NCI-H1417 treated with DMSO at 0.1 percent for 48 hours (cell line): ENCODE measurements at regions not wholly inside any gene's neighbourhood (a gene's known extent, or its start where the extent isn't known, plus 50 kb on each side); places are given as distances from the start of the nearest gene placed in this dataset.
"Not testable (repeated sequence)": the region's sequence is repeated elsewhere in the genome, so short reads cannot be mapped to it uniquely, and the experiment has no call there.

Experiments used
- DNase-seq: peaks from one replicate; lab custom pipeline; 2025; lab: John Stamatoyannopoulos, UW

DNA sequence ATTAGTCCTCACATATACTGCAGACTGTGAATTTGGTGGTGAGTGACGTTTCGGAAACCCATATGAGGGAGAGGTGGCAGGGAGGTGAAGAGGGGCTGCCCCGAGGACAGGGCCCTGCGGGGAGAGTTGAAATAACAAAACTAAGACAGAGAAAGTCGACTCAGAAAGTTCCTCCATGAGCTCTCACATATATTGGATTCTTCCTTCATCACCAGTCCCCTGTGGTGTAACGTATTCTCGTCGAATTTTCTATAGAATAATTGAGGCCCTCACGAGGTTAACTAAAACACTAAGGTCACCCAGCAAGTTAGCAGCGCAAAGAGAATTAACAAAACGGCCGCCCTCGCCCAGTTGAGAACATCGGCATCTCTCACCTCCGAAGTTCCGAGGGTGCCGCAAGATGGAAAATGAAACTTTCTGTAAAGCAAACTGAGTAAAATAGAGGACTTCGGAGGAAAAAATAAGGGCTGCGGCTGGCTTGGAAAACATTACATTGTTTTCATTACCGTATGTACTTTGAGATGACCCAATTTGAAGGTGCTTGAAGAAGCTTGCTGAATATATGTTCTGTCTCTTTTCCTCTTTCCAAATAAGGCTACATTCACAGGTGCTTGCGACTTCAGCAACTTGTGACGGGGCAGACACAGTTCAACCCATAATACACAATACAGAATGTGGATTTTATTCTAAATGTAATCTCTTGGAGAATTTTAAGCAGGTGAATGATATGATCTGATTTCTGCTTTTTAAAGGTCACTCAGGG, 490.9 kb upstream of the JARID2 start:
- no peak for DNase-seq

DNA sequence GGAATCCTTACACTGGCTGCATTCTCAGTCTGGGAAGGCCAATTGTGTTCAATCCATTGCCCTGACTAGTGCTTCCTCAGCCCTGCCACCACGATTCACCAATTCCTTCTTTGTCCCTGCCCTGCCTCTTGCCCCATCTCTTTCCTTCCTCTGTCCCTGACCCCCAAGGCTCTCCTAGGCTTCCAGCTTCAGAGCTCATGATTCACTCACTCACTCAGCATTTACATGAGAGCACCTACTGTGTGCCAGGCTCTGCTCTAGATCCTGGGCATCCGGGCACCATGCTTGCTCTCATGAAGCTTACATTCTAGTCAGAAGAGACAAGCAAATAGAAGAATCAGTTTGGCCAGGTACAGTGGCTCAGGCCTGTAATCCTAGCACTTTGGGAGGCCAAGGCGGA, 489.5 kb upstream of the JARID2 start:
- DNase-seq: no peak

DNA sequence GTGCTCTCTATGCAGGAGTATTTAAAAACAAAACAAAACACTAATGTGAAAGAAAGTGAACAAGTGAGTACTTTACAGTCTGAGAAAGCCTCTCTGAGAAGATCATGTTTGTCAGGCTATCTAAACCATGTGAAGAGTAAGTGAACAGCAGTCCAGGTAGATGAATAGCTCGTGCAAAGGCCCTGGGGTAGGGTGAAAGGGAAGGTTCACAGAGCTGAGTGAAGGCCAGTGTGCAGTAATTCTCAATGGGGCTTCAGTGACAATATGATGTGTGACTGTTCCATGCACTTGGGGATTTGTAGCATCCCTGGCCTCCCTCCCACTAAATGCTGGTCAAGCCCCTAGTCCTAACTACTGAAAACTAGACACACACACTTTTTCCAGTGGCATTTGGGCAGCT, 488.9 kb upstream of the JARID2 start:
- DNase-seq: no peak

DNA sequence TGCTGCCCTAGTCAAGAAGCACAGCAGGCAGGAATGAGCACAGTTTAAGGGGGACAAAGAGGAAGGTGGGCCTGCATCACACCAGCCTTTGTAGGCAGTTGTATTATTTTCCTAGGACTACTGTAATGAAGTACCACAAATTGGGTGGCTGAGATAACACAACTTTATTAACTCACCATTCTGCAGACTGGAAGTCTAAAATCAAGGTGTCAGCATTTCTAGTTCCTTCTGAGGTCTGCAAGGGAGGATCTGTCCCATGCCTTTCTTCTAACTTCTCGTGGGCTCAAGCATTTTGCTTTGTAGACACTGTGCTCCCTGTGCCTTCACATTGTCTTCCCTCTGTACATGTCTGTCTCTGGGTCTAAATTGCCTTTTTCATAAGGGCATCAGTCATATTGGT, 488.5 kb upstream of the JARID2 start:
- DNase-seq: no peak

DNA sequence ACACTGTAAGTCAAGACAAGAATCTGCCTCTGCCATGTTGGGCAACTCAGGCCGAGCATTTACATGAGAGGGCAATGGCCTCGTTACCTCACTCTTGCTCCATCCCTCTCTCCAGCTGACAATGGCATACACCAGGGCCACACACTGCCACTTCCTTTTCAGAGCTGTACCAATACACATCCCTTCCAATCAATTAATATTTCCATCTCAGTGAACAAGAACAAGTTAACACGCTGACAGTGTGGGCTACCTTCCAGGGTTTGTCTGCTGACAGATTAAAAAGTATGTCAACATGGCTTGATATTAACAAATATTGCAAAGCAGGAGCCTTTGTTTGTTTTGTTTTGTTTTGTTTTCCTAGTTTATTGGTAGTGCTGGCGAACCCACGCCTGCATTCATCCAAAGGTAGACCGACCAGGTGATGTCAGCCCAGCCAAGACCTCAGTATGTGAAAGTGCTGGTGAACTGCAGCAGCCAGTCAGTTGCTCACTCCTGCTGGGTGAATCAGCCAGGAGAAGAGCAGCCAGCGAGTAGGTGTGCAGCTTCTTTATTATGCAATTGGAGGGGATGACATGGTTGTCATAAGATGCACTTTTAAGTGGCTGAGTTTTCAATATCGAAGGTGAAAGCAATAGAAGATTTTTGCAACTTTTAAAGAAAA, 487.3 kb upstream of the JARID2 start:
- DNase-seq: peak; percentile 31

DNA sequence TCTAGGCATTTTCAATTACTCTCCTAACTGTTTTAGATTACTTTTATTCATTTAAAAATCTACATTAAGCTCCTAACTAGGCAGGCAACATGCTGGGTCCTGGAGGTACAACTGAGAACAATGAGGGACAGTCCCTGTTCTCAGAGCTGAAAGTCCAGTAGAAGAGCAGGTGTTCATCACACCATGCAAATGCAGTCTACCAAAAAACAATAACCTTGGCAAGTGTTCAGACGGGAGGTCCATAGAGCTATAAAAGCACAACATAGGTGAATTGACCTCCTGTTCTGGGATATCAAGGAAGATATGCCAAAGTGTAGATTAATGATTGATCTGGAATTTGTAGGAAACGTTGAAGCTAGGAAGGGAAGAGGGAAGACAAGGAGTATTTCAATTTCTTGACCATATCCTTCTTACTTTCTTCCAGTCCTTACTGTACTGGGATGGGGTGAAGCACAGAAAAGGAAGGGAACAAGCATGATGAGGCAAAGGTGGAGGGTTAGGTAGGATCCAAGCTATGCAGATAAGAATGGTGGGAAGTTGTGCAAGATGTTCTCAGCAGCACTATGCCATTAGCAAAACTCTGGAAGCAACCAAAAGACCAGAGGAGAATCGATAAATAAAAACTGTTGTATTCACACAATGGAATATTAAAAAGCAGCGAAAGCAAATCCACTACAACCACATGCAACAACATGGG, 485.7 kb upstream of the JARID2 start:
- DNase-seq: no peak

DNA sequence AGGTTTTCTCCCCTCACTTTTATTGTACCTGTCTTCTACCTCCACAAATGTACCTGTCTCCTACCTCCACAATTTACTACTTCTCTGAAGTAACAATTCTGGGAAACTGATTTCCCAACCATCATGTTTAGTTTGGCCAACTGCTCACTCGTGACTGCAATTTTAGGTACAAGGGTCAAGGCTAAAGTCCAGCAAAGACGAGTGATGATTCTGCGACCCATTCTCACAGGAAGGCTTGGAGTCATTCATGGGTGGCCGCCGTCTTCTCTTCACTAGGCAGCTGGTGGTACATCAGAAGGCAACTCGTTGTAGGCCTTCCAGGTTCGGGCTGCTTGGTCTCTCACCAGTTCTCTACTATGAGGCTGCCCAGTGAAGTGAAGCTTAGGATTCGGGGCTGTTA, 483.8 kb upstream of the JARID2 start:
- DNase-seq: no peak

DNA sequence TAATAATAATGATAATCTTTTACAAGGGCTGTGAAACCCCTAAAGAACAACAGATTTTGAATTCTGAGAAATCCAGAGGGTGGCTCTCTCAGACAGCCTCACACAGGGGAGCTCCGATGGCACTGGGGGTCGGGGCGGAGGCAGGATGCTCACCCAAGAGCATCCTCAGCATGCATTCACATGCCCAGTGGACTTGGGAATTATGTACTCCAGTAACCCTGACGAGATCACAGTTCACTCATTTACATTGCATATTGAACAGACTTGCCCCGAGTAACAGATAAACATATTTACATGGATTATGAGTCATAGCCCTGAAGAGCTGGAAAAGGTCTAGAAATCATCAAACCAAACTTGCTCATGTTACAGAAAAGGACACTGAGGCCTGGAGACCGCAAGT, 482.7 kb upstream of the JARID2 start:
- DNase-seq: no peak

DNA sequence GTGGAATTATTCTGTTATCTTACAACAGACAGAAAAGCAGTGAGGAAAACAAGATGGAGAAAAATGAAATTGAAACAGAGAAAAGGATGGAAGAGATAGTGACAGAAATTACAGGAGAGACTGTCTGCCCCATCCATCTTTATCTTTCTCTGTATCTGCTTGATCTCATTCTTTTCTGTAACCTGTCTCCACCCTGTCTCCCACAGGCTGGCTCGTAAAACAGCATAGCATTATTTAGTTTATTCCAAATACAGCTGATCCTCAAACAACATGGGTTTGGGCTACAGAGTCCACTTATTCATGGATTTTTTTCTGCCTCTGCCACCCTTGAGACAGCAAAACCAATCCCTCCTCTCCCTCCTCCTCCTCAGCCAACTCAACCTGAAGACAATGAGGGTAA, 482.3 kb upstream of the JARID2 start:
- DNase-seq: no peak

DNA sequence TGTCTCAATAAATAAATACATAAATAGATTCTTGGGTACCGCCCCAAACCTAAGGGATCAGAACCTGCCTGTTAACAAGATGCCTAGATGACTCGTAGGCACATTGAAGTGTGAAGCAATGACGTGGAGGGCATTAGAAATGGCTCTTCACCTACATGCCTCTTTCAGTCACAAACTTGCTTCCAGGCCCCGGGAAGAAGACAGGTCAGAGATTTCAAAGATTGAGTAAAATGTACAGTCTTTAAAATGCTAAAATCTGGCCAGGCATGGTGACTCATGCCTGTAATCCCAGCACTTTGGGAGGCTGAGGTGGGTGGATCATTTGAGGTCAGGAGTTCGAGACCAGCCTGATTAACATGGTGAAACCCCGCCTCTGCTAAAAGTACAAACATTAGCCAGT, 480.8 kb upstream of the JARID2 start:
- DNase-seq: no peak

DNA sequence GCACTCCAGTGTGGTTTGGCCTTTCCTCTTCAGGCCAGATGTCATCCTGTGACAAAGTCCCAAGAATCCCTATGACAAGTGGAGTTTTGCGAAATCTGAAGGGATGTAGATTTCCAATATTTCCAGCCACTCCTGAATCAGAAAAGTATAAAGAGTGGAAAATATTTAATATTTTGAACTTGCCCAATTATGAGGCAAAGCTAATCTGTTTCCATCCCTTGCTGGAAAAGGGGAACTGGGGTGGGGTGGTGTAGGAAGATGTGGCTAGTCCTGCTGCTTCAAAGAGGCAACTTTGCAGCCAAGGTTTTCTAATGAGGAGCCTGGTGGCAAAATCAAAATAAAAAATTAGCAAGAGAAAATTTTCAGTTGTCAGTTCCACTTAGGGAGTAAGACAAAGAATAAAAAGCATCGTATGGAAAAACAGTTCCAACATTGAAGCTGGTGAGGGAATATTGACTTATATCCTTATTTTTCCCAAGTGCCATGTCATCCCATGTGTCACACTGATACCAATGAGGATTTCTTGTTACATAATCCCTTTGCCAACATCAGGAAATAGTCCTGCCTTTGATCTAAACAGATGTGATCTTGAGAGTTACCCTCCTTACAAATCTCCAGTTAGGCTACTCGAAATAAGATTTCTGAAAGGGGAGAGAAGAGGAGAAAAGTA, 480.0 kb upstream of the JARID2 start:
- DNase-seq: no peak

DNA sequence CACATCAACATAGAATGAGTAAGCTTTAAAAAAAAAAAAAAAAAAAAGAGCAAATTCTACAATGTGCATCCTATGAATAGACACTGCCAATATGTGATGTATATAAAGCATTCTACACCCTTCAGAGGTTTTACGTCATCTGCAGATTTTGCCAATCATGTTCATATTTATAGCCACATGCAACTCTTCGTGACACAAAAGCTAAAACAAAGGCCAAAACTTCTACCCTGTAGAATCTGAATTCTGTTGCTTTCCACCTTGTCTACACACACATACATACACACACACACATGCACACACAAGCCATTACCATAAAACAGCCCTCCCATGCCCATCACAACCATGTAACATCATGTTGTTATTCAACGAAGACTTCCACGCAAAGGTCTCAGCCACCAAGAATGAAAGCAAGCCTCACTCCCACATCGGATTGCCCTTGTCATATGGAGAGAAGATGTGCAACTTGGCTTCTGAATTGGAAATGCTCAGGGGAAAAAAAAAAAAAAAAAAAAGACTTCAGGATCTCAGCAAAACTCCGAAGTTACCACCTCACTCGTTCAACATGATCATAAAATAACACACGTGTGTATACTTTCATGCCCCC, 479.4 kb upstream of the JARID2 start:
- no peak for DNase-seq

DNA sequence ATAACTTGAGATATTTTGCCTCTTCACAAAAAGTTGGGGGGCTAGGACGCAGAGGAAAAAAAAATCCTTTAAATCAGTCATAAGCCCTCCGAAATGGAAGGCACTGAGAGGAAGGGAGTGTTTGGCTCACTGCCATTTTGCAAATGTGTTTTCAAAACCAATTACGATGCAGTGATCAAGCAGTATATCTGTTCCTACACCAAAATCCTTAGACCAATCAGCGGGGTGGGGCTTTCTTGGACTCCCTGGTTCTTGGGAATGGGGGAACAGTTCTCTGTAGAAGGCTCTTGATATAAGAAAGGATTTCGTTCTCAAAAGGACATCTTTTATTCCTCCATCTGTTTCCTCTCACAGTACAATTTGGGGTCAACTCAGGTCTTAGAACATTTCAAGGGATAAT, 478.6 kb upstream of the JARID2 start:
- no peak for DNase-seq

DNA sequence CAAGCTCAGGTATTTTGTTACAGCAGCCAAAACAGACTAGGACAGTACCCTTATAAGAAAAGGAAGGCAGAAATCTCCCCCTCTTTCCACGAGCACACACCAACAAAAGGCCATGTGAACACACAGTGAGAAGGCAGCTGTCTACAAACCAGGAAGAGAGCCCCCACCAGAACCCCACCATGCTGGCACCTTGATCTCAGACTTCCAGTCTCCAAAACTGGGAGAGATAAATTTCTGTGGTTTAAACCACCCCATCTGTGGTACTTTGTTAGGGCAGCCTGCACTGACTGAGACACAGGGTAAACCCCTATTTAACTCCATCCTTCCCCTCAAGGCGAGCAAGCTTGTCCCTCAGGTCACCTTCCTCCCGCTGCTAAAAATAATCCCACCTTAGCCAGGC, 475.8 kb upstream of the JARID2 start:
- no peak for DNase-seq

DNA sequence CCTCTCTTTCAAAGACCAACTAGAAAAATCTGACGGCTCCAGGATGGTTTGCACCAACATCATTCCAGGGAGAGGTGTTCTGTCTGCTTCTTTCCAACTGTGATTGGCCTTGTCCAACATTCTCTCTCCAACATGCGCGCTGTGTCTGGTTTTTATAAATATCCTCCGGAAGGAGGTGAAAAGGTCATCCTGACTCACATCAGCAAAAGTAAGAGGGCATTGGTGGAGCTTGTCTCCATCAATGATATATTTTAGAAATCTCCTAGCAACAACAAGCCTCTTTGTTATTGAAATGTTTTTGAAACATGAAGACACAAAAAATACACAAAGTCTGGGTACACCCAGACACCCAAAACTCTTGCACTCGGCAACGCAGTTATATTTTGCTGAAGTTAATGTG, 475.3 kb upstream of the JARID2 start:
- no peak for DNase-seq

DNA sequence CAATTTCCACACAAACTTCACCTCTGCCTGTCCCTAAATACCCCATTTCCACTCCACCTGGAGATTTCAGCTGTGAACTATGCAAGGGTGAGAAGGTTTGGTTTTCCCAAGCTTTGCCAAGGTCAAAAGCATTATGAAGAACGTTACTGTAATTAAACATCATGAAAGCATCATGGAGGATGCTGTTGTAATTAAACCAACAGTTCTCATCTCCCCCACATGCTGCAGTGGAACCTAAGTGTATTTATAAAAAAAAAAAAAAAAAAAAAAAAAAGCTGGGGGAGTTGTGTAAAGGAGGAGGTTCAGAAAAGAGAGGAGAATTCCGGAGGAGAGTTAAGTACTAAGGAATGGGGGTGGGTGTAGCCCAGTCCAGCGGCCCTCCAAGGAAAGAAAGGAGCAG, 474.9 kb upstream of the JARID2 start:
- no peak for DNase-seq

DNA sequence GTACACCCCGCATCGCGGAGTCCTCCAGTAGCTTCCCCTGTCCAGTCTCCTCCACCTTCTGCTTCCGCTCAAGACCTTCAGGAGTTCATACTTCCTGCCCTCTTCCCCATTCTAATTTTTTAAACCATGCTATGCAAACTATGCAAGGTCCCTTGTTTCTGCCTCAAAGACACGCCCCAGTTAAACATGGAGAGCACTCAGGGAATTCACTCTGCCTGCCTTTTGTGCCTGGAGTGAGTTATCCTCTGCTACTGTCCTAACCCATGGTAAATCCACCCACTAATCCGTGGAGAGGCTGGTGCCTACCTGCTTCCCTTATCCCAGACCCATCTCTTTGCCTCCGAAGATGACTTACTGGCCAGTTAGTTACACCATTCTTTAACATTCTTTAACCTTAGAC, 473.7 kb upstream of the JARID2 start:
- DNase-seq: no peak

DNA sequence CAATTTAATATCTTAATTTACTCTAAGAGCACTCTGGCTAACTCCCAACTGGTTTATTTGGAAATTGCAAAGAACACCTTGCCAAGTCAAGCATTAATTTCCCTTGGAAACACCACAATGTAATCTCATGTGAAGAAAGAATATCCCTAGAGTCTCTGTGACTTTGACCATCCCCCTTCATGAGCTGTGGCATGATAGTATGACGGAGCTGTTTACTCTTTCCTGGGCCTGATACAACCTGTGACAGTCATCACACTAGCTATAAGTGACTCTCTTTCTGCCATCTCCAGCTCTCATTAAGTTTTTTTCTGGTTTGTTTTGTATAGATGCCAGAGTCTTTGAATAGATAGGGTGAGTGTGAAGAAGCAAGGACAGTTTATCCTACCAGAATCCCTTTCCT, 470.3 kb upstream of the JARID2 start:
- no peak for DNase-seq

DNA sequence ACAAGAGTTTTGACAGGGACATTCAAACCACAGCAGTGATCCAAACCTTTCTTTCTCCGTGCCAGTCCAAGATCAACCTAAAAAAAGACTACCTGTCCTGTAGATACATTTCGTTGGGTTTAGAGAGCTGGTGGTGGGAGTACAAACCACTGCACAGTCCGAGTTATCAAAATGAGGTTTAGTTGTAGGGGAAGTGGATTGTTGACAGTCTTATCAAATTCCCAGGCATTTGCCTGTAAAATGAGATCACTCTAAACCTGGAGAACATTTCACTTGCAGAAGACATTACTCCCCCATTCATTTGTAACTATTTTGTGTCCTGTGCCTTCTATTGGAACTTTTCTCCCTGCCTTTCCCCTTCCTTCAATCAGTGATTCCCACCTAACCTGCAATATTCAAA, 469.6 kb upstream of the JARID2 start:
- no peak for DNase-seq

DNA sequence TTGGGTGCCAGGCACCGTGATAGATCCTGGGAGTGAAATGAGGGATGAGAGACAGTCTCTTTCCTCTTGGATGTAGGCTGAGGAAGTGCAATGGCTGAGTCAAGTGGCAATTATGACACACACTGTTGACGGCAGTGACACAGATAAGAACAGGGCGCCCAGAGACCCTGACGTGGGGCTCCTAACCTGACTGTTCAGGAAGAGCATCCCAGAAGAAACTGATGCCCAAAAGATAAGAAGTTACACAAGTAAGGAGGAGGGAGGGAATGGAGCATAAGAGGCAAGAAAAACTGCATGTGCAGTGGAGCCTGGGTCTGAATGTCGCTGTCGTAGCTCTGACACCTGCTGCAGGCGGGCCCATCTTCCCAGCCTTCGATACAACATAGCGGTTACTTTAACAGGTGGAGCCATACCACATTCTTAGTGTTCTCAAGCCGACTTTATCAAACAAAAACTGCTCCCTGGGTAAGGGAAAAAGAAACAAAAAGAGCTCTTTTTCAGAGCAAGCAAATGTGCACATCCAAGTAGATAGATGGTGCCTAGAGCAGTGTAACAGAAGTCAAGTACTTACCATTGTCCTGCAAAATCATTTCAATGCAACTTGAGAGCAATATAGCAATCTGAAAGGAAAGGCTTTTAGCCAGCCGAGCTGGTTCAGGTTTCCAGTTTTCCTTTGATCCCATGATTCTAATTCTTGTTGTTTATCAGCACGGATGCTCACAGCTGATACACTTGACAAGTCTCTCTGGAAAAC, 463.9 kb upstream of the JARID2 start:
- no peak for DNase-seq

DNA sequence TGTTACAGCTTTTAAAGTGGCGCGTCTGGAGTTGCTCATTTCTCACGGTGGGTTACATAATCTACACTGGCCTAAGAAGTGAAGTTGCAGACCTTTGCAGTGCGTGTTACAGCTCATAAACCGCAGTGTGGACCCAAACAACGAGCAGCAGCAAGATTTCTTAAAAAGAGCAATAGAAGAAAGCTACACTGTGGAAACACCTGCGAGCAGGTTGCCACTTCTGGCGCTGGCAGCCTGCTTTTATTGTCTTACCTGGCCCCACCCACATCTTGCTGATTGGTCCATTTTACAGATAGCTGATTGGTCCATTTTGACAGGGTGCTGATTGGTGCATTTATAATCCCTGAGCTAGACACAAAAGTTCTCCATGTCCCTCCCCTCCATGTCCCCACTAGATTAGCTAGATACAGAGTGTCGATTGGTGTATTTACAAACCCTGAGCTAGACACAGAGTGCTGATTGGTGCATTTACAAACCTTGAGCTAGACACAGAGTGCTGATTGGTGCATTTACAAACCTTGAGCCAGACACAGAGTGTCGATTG, 462.9 kb upstream of the JARID2 start:
- DNase-seq: not testable (repeated sequence)
